Endothelial cell of umbilical vein (primary cell): ENCODE measurements at regions not wholly inside any gene's neighbourhood (a gene's known extent, or its start where the extent isn't known, plus 50 kb on each side); places are given as distances from the start of the nearest gene placed in this dataset.

Experiments
- BruUV-seq: library from RNA; stranded (reverse); fragments of 400-500 nt; replicated peaks from 2 replicates; lab custom pipeline; 2021; lab: Mats Ljungman, UMichigan
- CTCF ChIA-PET: fragments of 300-600, 350-600 bp; sonication (Branson Sonifier 250); formaldehyde crosslinking; loops from one replicate; lab custom pipeline; 2021; ENCODE audit warnings: antibody characterized with exemption, inconsistent platforms; lab: Charles Lee
- POLR2A ChIA-PET: fragments of 300-600, 350-600 bp; sonication (Branson Sonifier 250); formaldehyde crosslinking; loops from one replicate; lab custom pipeline; 2021; ENCODE audit warnings: antibody characterized with exemption, inconsistent platforms; lab: Charles Lee
- DNase-seq: peaks from one replicate; pipeline ENCODE4 v3.0.0-alpha.2; 2011; ENCODE audit warnings: low read depth, low spot score
- FAIRE-seq: peaks from 2 replicates; lab custom pipeline; 2011; peaks lifted over from hg19 to GRCh38; lab: Jason Lieb, UNC
- H2AFZ ChIP-seq: 2 replicates; pipeline ENCODE4 v1.6.0; 2012; ENCODE audit warnings: low read depth, low read length, control low read depth, inconsistent platforms
- H3K27ac ChIP-seq: 2 replicates; pipeline ENCODE4 v1.5.1; 2011; ENCODE audit warnings: low read depth, mild to moderate bottlenecking, control low read depth, low read length, moderate library complexity; ENCODE audit not compliant: insufficient read depth
- H3K27me3 ChIP-seq, 2 experiments: 2 replicates each; pipeline versions ENCODE4 v1.6.0 to v1.6.1; 2011; ENCODE audit warnings: low read length in 2 of 2, mixed read lengths in 1 of 2; ENCODE audit not compliant: control insufficient read depth in 2 of 2, insufficient read depth in 2 of 2
- H3K36me3 ChIP-seq, 2 experiments: 2 replicates in 1 of 2; 3 replicates in 1 of 2; pipeline ENCODE4 v1.5.1; 2011; ENCODE audit warnings: low read length in 2 of 2, mild to moderate bottlenecking in 1 of 2, moderate library complexity in 1 of 2; ENCODE audit not compliant: control insufficient read depth in 2 of 2, insufficient read depth in 2 of 2; ENCODE audit errors: extremely low read depth in 1 of 2
- H3K4me1 ChIP-seq: 3 replicates; pipeline ENCODE4 v1.5.1; 2011; ENCODE audit warnings: mild to moderate bottlenecking, low read length; ENCODE audit not compliant: control insufficient read depth, insufficient read depth; ENCODE audit errors: extremely low read depth
- H3K4me2 ChIP-seq: 2 replicates; pipeline ENCODE4 v1.6.1; 2011; ENCODE audit warnings: low read length, control low read depth, mixed read lengths; ENCODE audit not compliant: insufficient read depth
- H3K4me3 ChIP-seq, 3 experiments: fragments of 200-600 bp in 1 of 3; sonication (generic), shearing (Covaris generic) in 1 of 3; replicated peaks in 1 of 3; 2 replicates each; pipeline ENCODE4 v1.5.1; 2011 to 2016; ENCODE audit warnings: control low read depth in 3 of 3, low read length in 3 of 3, mild to moderate bottlenecking in 2 of 3, inconsistent platforms in 1 of 3, low read depth in 1 of 3, moderate library complexity in 1 of 3; ENCODE audit not compliant: insufficient read depth in 1 of 3
- H3K79me2 ChIP-seq: 2 replicates; pipeline ENCODE4 v1.6.0; 2012; ENCODE audit warnings: low read length, inconsistent platforms; ENCODE audit not compliant: control insufficient read depth, insufficient read depth
- H3K9ac ChIP-seq: replicated peaks from 2 replicates; pipeline ENCODE3; 2011; ENCODE audit warnings: low read length, control low read depth; ENCODE audit not compliant: insufficient read depth; ENCODE audit errors: extremely low read depth
- H3K9me1 ChIP-seq: replicated peaks from 3 replicates; pipeline ENCODE4 v1.6.0; 2011; ENCODE audit warnings: mild to moderate bottlenecking, low read length; ENCODE audit not compliant: control insufficient read depth, insufficient read depth; ENCODE audit errors: extremely low read depth
- H3K9me3 ChIP-seq: replicated peaks from 2 replicates; pipeline ENCODE4 v1.5.1; 2012; ENCODE audit warnings: low read length, inconsistent platforms; ENCODE audit not compliant: control insufficient read depth, insufficient read depth
- H4K20me1 ChIP-seq: replicated peaks from 2 replicates; pipeline ENCODE3; 2011; ENCODE audit warnings: mild to moderate bottlenecking, low read length; ENCODE audit not compliant: control insufficient read depth, insufficient read depth; ENCODE audit errors: extremely low read depth
- EZH2 ChIP-seq: IDR thresholded peaks from 2 replicates; pipeline ENCODE4 v1.6.1; 2012; ENCODE audit warnings: borderline replicate concordance, low read depth, mild to moderate bottlenecking, moderate library complexity, low read length, inconsistent platforms; ENCODE audit not compliant: severe bottlenecking
- FOS ChIP-seq: IDR thresholded peaks from 2 replicates; pipeline ENCODE4 v1.6.1; 2011; ENCODE audit warnings: mild to moderate bottlenecking, low read length, moderate library complexity, borderline replicate concordance; ENCODE audit not compliant: insufficient read depth
- GATA2 ChIP-seq: IDR thresholded peaks from 2 replicates; pipeline ENCODE4 v1.7.0; 2011; ENCODE audit warnings: low read depth, mild to moderate bottlenecking, moderate library complexity, mixed read lengths, low read length; ENCODE audit not compliant: insufficient read length, insufficient read depth
- JUN ChIP-seq: IDR thresholded peaks from 2 replicates; pipeline ENCODE4 v1.6.1; 2011; ENCODE audit warnings: borderline replicate concordance, low read depth; ENCODE audit not compliant: insufficient read length, insufficient read depth
- MYC ChIP-seq: IDR thresholded peaks from one replicate; pipeline ENCODE4 v1.6.1; 2011; ENCODE audit warnings: mild to moderate bottlenecking, low read depth, low read length
- POLR2A ChIP-seq: IDR thresholded peaks from 2 replicates; pipeline ENCODE4 v1.6.1; 2012; ENCODE audit warnings: low read depth, mild to moderate bottlenecking, control low read depth, low read length
- POLR2AphosphoS5 ChIP-seq: IDR thresholded peaks from 2 replicates; pipeline ENCODE4 v1.6.1; 2012; ENCODE audit warnings: low read depth, mild to moderate bottlenecking, control low read depth, low read length, moderate library complexity; ENCODE audit not compliant: insufficient read depth
- dilution Hi-C: fragments of 300-500 bp; cut with MboI; formaldehyde crosslinking; loops from one replicate; pipeline ENCODE4 v1.15.0; 2019; ENCODE audit warnings: low sequenced_read_pairs; ENCODE audit not compliant: extremely low pct_ligation_motif_present
- intact Hi-C: fragments of 100-400 bp; cut with micrococcal nuclease; formaldehyde crosslinking; loops from one replicate; pipeline ENCODE4 v1.10.0; 2022
- TF ChIP-seq, protein P1 (sequence below): IDR thresholded peaks from 2 replicates; pipeline ENCODE4 v1.6.1; 2011; ENCODE audit not compliant: insufficient read depth, insufficient read length
- TF ChIP-seq, protein P2 (sequence below), 2 donors: IDR thresholded peaks; 1 replicate in 1 of 2; 2 replicates in 1 of 2; pipeline ENCODE4 v1.5.1; 2011; ENCODE audit warnings: low read length in 2 of 2, mild to moderate bottlenecking in 2 of 2, moderate library complexity in 2 of 2, control low read depth in 1 of 2, inconsistent platforms in 1 of 2, low read depth in 1 of 2; ENCODE audit not compliant: insufficient read depth in 1 of 2; ENCODE audit errors: extremely low read depth in 1 of 2

DNA sequence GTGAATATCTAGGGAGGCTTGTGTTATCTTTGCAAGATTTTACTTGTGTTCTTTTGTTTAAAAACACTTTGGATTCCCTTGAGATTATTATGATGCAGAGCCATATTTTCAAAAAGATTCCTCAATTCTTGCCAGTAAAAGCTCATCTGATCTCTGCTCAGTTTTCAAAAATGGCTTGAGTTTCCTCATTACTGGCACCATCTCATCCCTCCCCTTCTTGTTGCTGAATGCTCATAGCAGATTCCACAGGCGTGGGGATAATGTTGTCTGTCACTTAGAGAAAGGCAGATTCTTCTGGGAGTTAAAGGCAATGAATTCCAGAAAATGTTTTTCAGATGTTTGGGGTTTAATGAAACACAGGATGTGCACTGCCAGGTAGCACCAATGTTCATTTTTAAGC is 170.4 kb upstream of the TANK start:
- Histone ChIP-seq H3K4me3 (no peak overlapping the region), H3K9me1 (no peaks in the 10 kb centered on the region), H3K4me2 (no peak overlapping the region), H3K27ac (no peak overlapping the region), H4K20me1 (no peaks in the 10 kb centered on the region), H3K36me3 (no peaks in the 10 kb centered on the region), H3K79me2 (no peaks in the 10 kb centered on the region), H3K9me3 (no peaks in the 10 kb centered on the region), H3K27me3 (no peaks in the 10 kb centered on the region), H3K9ac (no peak overlapping the region), H2AFZ (no peak overlapping the region), H3K4me1 (peaks cover 6% of the 10 kb centered on the region)
- intact Hi-C loops, result loop anchor here (5.0 kb wide), 2 partner anchors 283 to 667 kb away; no protein-coding TSS in a partner anchor
- CTCF ChIA-PET, result interaction anchor here (0.9 to 1.5 kb wide), 5 partner anchors 15 to 880 kb away, joined by 3 to 4 read pairs (median 3); no protein-coding TSS in a partner anchor
- DNase-seq (no peak), FAIRE-seq (no peak)
- POLR2A ChIA-PET, result no interaction called here
- TF ChIP-seq EZH2 (no peak), GATA2 (no peak), FOS (no peak), MYC (no peak), POLR2A (no peak), POLR2AphosphoS5 (no peak), JUN (no peak)
- TF ChIP-seq, protein P1, sequence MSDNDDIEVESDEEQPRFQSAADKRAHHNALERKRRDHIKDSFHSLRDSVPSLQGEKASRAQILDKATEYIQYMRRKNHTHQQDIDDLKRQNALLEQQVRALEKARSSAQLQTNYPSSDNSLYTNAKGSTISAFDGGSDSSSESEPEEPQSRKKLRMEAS, result no peak
- TF ChIP-seq, protein P2, sequence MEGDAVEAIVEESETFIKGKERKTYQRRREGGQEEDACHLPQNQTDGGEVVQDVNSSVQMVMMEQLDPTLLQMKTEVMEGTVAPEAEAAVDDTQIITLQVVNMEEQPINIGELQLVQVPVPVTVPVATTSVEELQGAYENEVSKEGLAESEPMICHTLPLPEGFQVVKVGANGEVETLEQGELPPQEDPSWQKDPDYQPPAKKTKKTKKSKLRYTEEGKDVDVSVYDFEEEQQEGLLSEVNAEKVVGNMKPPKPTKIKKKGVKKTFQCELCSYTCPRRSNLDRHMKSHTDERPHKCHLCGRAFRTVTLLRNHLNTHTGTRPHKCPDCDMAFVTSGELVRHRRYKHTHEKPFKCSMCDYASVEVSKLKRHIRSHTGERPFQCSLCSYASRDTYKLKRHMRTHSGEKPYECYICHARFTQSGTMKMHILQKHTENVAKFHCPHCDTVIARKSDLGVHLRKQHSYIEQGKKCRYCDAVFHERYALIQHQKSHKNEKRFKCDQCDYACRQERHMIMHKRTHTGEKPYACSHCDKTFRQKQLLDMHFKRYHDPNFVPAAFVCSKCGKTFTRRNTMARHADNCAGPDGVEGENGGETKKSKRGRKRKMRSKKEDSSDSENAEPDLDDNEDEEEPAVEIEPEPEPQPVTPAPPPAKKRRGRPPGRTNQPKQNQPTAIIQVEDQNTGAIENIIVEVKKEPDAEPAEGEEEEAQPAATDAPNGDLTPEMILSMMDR (IDR thresholded peaks at IDR 0.05; ENCODE audit: extremely low read depth in 1 of 2, insufficient read depth in 1 of 2, low read depth in 1 of 2, low read length in 2 of 2), result no peak
- BruUV-seq, result no TSS peak
- dilution Hi-C loops, result no loop called here
